AG10803 (cell line): ENCODE measurements at regions not wholly inside any gene's neighbourhood (a gene's known extent, or its start where the extent isn't known, plus 50 kb on each side); places are given as distances from the start of the nearest gene placed in this dataset.

Source experiments
- DNase-seq: peaks from one replicate; pipeline ENCODE4 v3.0.0; 2010; ENCODE audit warnings: low read depth
- H3K4me3 ChIP-seq: 2 replicates; pipeline ENCODE4 v1.5.1; 2011; ENCODE audit warnings: mild to moderate bottlenecking, low read length, control low read depth
- CTCF ChIP-seq: conservative IDR thresholded peaks from 2 replicates; pipeline ENCODE4 v1.5.1; 2011; ENCODE audit warnings: mild to moderate bottlenecking, low read length, control low read depth, inconsistent platforms

GRCh38 chr18:21162786-21163185 is 51.2 kb upstream of the ROCK1 start:
- no peak for TF ChIP-seq CTCF
- H3K4me3 ChIP-seq: no peak overlapping the region
- no peak for DNase-seq

GRCh38 chr18:21163647-21164547 is 52.3 kb upstream of the ROCK1 start:
- peak overlapping the region; percentile 21 for H3K4me3 ChIP-seq
- no peak for TF ChIP-seq CTCF
- peak; percentile 93 for DNase-seq

- TF ChIP-seq CTCF: no peak
- no peak overlapping the region for H3K4me3 ChIP-seq
- peak; percentile 48 for DNase-seq
These were observed 53.0 kb upstream of the ROCK1 start for GRCh38 chr18:21164548-21165095.

GRCh38 chr18:21167641-21168377 is 56.2 kb upstream of the ROCK1 start:
- no peak for TF ChIP-seq CTCF
- no peak overlapping the region for H3K4me3 ChIP-seq
- no peak for DNase-seq

- no peak overlapping the region for H3K4me3 ChIP-seq
- no peak for DNase-seq
- TF ChIP-seq CTCF: no peak
These were observed 57.3 kb upstream of the ROCK1 start for GRCh38 chr18:21168880-21169279.

- TF ChIP-seq CTCF: no peak
- DNase-seq: no peak
- H3K4me3 ChIP-seq: no peak overlapping the region
These were observed 64.2 kb upstream of the GREB1L start for GRCh38 chr18:21177822-21178221.
